H9 (cell line): ENCODE measurements at regions not wholly inside any gene's neighbourhood (a gene's known extent, or its start where the extent isn't known, plus 50 kb on each side); places are given as distances from the start of the nearest gene placed in this dataset.

ENCODE experiments used
- DNase-seq: peaks from one replicate; pipeline ENCODE4 v3.0.0-alpha.2; 2017
- H2AFZ ChIP-seq: one replicate; pipeline ENCODE4 v1.6.1; 2013; ENCODE audit warnings: mild to moderate bottlenecking, low read length, control low read depth, moderate library complexity
- H2AK5ac ChIP-seq: 2 replicates; pipeline ENCODE4 v1.6.1; 2013; ENCODE audit warnings: low read length, control low read depth, mixed read lengths; ENCODE audit not compliant: insufficient read length
- H2BK120ac ChIP-seq: one replicate; pipeline ENCODE4 v1.6.1; 2013; ENCODE audit warnings: low read depth, mild to moderate bottlenecking, low read length, control low read depth, inconsistent platforms; ENCODE audit not compliant: poor library complexity, severe bottlenecking
- H2BK12ac ChIP-seq: 2 replicates; pipeline ENCODE4 v1.6.1; 2013; ENCODE audit warnings: low read length, control low read depth, mixed read lengths, low read depth; ENCODE audit not compliant: insufficient read length
- H2BK15ac ChIP-seq: 2 replicates; pipeline ENCODE4 v1.6.1; 2013; ENCODE audit warnings: low read depth, low read length, control low read depth
- H2BK20ac ChIP-seq: one replicate; pipeline ENCODE4 v1.6.1; 2013; ENCODE audit warnings: low read depth, mild to moderate bottlenecking, low read length, control low read depth, inconsistent platforms; ENCODE audit not compliant: poor library complexity, severe bottlenecking
- H2BK5ac ChIP-seq: 2 replicates; pipeline ENCODE4 v1.6.1; 2013; ENCODE audit warnings: low read length, control low read depth, mixed read lengths; ENCODE audit not compliant: insufficient read length
- H3K14ac ChIP-seq: 2 replicates; pipeline ENCODE4 v1.6.1; 2013; ENCODE audit warnings: low read length, control low read depth; ENCODE audit not compliant: insufficient read depth
- H3K18ac ChIP-seq: 2 replicates; pipeline ENCODE4 v1.6.1; 2013; ENCODE audit warnings: low read depth, mild to moderate bottlenecking, mixed read lengths, low read length, control low read depth; ENCODE audit not compliant: insufficient read length
- H3K23ac ChIP-seq: 2 replicates; pipeline ENCODE4 v1.6.1; 2013; ENCODE audit warnings: low read length, control low read depth, mixed read lengths, low read depth; ENCODE audit not compliant: insufficient read length
- H3K23me2 ChIP-seq: 2 replicates; pipeline ENCODE4 v1.6.1; 2013; ENCODE audit warnings: low read depth, mild to moderate bottlenecking, mixed read lengths, low read length, control low read depth; ENCODE audit not compliant: insufficient read length, poor library complexity, severe bottlenecking
- H3K27ac ChIP-seq: 2 replicates; pipeline ENCODE4 v1.5.1; 2013; ENCODE audit warnings: low read length, control low read depth, mixed read lengths, low read depth; ENCODE audit not compliant: insufficient read length
- H3K27me3 ChIP-seq: 2 replicates; pipeline ENCODE4 v1.6.1; 2013; ENCODE audit warnings: low read length, control low read depth, inconsistent platforms; ENCODE audit not compliant: insufficient read depth
- H3K4ac ChIP-seq: 2 replicates; pipeline ENCODE4 v1.6.1; 2013; ENCODE audit warnings: low read depth, mild to moderate bottlenecking, control low read depth, inconsistent platforms, low read length, moderate library complexity
- H3K4me1 ChIP-seq: 2 replicates; pipeline ENCODE4 v1.6.1; 2013; ENCODE audit warnings: low read length, control low read depth, inconsistent platforms; ENCODE audit not compliant: insufficient read depth
- H3K4me2 ChIP-seq: 2 replicates; pipeline ENCODE4 v1.6.1; 2013; ENCODE audit warnings: low read length, control low read depth, mixed read lengths; ENCODE audit not compliant: insufficient read length, insufficient read depth
- H3K56ac ChIP-seq: 2 replicates; pipeline ENCODE4 v1.6.1; 2013; ENCODE audit warnings: low read depth, mild to moderate bottlenecking, mixed read lengths, low read length, control low read depth; ENCODE audit not compliant: insufficient read length
- H3K79me1 ChIP-seq: 2 replicates; pipeline ENCODE4 v1.6.1; 2013; ENCODE audit warnings: low read depth, mild to moderate bottlenecking, moderate library complexity, low read length, control low read depth, inconsistent platforms; ENCODE audit not compliant: insufficient read depth, poor library complexity, severe bottlenecking
- H3K79me2 ChIP-seq: 2 replicates; pipeline ENCODE4 v1.6.1; 2013; ENCODE audit warnings: low read length, control low read depth, inconsistent platforms; ENCODE audit not compliant: insufficient read depth
- H3K9ac ChIP-seq: 2 replicates; pipeline ENCODE4 v1.6.1; 2013; ENCODE audit warnings: low read length, control low read depth, mixed read lengths; ENCODE audit not compliant: insufficient read length; ENCODE audit errors: extremely low read depth
- H3K9me3 ChIP-seq: one replicate; pipeline ENCODE4 v1.6.1; 2013; ENCODE audit warnings: low read depth, low read length, inconsistent platforms; ENCODE audit not compliant: control insufficient read depth
- H3T11ph ChIP-seq: one replicate; pipeline ENCODE4 v1.6.1; 2013; ENCODE audit warnings: mild to moderate bottlenecking, low read length, control low read depth, inconsistent platforms
- H4K20me1 ChIP-seq: one replicate; pipeline ENCODE4 v1.6.1; 2013; ENCODE audit not compliant: control insufficient read depth, insufficient read length, insufficient read depth
- H4K5ac ChIP-seq: 2 replicates; pipeline ENCODE4 v1.6.1; 2013; ENCODE audit warnings: low read depth, mild to moderate bottlenecking, mixed read lengths, low read length, control low read depth; ENCODE audit not compliant: insufficient read length
- H4K8ac ChIP-seq: replicated peaks from 2 replicates; pipeline ENCODE4 v1.6.1; 2013; ENCODE audit warnings: low read length, control low read depth, mixed read lengths, low read depth; ENCODE audit not compliant: insufficient read length
- H4K91ac ChIP-seq: 2 replicates; pipeline ENCODE4 v1.6.1; 2013; ENCODE audit warnings: low read depth, mild to moderate bottlenecking, moderate library complexity, mixed read lengths, low read length, control low read depth; ENCODE audit not compliant: insufficient read length
- H3K27ac Mint-ChIP-seq, 3 experiments: 2 replicates in 2 of 3; 3 replicates in 1 of 3; pipeline ENCODE4 v1.8.0; 2020 to 2021; ENCODE audit warnings: mixed read lengths in 3 of 3, mild to moderate bottlenecking in 1 of 3, moderate library complexity in 1 of 3
- H3K27me3 Mint-ChIP-seq: 2 replicates; pipeline ENCODE4 v1.8.0; 2021; ENCODE audit warnings: low read depth, mild to moderate bottlenecking, moderate library complexity, mixed read lengths
- H3K36me3 Mint-ChIP-seq, 3 experiments: 2 replicates in 2 of 3; 3 replicates in 1 of 3; pipeline ENCODE4 v1.8.0; 2020 to 2021; ENCODE audit warnings: low read depth in 3 of 3, mixed read lengths in 3 of 3; ENCODE audit not compliant: insufficient read depth in 1 of 3
- H3K4me1 Mint-ChIP-seq, 2 experiments: 2 replicates each; pipeline ENCODE4 v1.8.0; 2020; ENCODE audit warnings: mixed read lengths in 2 of 2
- H3K4me3 Mint-ChIP-seq, 2 experiments: 2 replicates in 1 of 2; 3 replicates in 1 of 2; pipeline ENCODE4 v1.8.0; 2020 to 2021; ENCODE audit warnings: mild to moderate bottlenecking in 2 of 2, mixed read lengths in 2 of 2, moderate library complexity in 1 of 2
- H3K9me3 Mint-ChIP-seq, 2 experiments: 2 replicates in 1 of 2; 3 replicates in 1 of 2; pipeline ENCODE4 v1.8.0; 2020; ENCODE audit warnings: mild to moderate bottlenecking in 2 of 2, mixed read lengths in 2 of 2, moderate library complexity in 1 of 2
- CTCF ChIP-seq: fragments of 200-600 bp; sonication (generic); conservative IDR thresholded peaks from 3 replicates; pipeline ENCODE4 v1.8.0; 2021; ENCODE audit warnings: antibody characterized with exemption, mild to moderate bottlenecking
- WGBS: extraction: QIAGEN DNeasy Blood & Tissue Kit; methylation state at CpG from one replicate; pipeline ENCODE4 v1.1.7; 2013; ENCODE audit warnings: missing lambda C conversion rate, low lambda C conversion rate, mixed read lengths; ENCODE audit not compliant: insufficient read length; ENCODE audit errors: extremely low coverage; 5-methylcytosine and 5-hydroxymethylcytosine counted together

GRCh38 chr4:119894650-119895208 is 171.9 kb downstream of the MAD2L1 start:
- Histone ChIP-seq H3K27ac (no peak overlapping the region), H2BK120ac (no peak overlapping the region), H3K18ac (no peak overlapping the region), H4K20me1 (no peaks in the 10 kb centered on the region), H3K14ac (no peak overlapping the region), H3K23ac (no peak overlapping the region), H3K4me2 (no peak overlapping the region), H2BK15ac (no peak overlapping the region), H4K91ac (no peak overlapping the region), H3K23me2 (no peaks in the 10 kb centered on the region), H3K27me3 (no peaks in the 10 kb centered on the region), H4K5ac (no peak overlapping the region), H2AFZ (no peak overlapping the region), H3K4me1 (no peaks in the 10 kb centered on the region), H3K9ac (no peak overlapping the region), H2BK20ac (no peak overlapping the region), H4K8ac (no peak overlapping the region), H2AK5ac (no peak overlapping the region), H3K56ac (no peak overlapping the region), H2BK12ac (no peak overlapping the region), H3T11ph (no peak overlapping the region), H3K79me1 (no peaks in the 10 kb centered on the region), H3K4ac (no peak overlapping the region), H2BK5ac (no peak overlapping the region), H3K9me3 (no peaks in the 10 kb centered on the region), H3K79me2 (no peaks in the 10 kb centered on the region)
- DNase-seq, result no peak
- Mint-ChIP-seq H3K27ac (no peak overlapping the region), H3K36me3 (no peaks in the 10 kb centered on the region), H3K4me3 (no peak overlapping the region), H3K9me3 (no peaks in the 10 kb centered on the region), H3K27me3 (no peaks in the 10 kb centered on the region), H3K4me1 (no peaks in the 10 kb centered on the region)
- TF ChIP-seq CTCF, result no peak
- WGBS, result no CpG with 5 or more reads among the region's 3 CpGs
